ENCODE measurements at regions not wholly inside any gene's neighbourhood (a gene's known extent, or its start where the extent isn't known, plus 50 kb on each side); places are given as distances from the start of the nearest gene placed in this dataset.
"Not testable (repeated sequence)": the region's sequence is repeated elsewhere in the genome, so short reads cannot be mapped to it uniquely, and the experiment has no call there.

GRCh38 chr7:149930374-149931068 is 56.8 kb downstream of the ATP6V0E2 start:
- FAIRE-seq; DNase-seq (ENCODE audit: insufficient read length, low spot score): not testable (repeated sequence)

GRCh38 chr7:149933776-149934175 is 60.0 kb downstream of the ATP6V0E2 start:
- DNase-seq (ENCODE audit: insufficient read length, low spot score); FAIRE-seq: not testable (repeated sequence)

DNA sequence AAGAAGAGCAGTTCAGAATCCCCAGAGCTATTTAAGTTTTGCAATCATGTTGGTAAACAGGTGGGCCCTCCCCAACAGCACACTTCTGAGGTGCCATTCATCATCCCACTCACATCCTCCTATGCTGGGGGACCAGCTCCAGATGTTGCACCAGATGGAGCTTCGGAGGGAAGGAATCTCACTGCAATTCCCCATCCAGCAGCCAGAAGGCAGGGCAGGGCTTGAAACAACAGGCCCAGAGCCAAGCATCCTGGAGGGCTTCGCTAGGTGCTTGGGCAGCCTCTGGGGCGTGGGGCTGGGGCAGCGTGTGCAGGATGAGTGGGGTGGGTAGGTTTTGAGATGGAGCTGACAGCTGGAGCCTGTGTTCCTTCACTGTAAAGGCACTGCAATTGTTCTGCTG is 73.6 kb downstream of the ATP6V0E2 start:
- not testable (repeated sequence) for FAIRE-seq; DNase-seq (ENCODE audit: insufficient read length, low spot score)

GRCh38 chr7:149948444-149948843 is 74.7 kb downstream of the ATP6V0E2 start:
- FAIRE-seq; DNase-seq (ENCODE audit: insufficient read length, low spot score): not testable (repeated sequence)

GRCh38 chr7:149949863-149950577 is 76.3 kb downstream of the ATP6V0E2 start:
- FAIRE-seq; DNase-seq (ENCODE audit: insufficient read length, low spot score): not testable (repeated sequence)

- peak; percentile 71 for FAIRE-seq
- not testable (repeated sequence) for DNase-seq (ENCODE audit: insufficient read length, low spot score)
These were observed 76.8 kb downstream of the ATP6V0E2 start for GRCh38 chr7:149950578-149950924.

DNA sequence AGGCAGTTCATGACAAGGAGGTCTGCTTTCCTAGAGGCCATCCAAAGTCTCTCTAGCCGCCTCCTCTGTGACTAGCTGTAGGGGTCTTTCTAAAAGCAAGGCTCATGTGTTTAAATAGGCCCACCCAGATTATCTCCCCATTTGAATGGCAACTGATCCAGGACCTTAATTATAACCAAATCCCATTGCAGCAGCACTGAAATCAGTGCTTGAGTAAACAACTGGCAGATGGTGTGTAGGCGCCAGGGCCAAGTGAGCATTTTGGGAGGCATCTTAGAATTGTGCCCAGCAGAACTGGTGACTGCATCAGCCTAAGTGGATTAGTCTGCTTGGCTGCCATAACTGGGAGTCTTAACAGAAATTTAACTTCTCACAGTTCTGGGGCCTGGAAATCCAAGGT is 77.8 kb downstream of the ATP6V0E2 start:
- DNase-seq (ENCODE audit: insufficient read length, low spot score), result not testable (repeated sequence)
- FAIRE-seq, result peak; percentile 96

- DNase-seq (ENCODE audit: insufficient read length, low spot score); FAIRE-seq: not testable (repeated sequence)
These were observed 85.1 kb downstream of the ATP6V0E2 start for GRCh38 chr7:149958880-149959279.

DNA sequence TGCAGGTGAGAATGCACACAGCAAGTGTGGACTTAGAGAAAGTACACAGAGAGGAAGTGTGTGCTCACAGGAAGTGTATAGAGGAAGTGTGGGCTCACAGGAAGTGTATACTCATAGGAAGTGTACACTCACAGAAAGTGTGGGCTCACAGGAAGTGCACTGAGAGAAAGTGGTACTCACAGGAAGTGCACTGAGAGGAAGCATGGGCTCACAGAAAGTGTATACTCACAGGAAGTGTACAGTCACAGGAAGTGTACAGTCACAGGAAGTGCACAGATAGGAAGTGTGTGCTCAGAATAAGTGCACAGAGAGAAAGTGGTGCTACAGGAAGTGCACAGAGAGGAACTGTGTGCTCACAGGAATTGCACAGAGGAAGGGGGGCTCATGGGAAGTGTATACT is 87.1 kb downstream of the ATP6V0E2 start:
- not testable (repeated sequence) for FAIRE-seq

DNA sequence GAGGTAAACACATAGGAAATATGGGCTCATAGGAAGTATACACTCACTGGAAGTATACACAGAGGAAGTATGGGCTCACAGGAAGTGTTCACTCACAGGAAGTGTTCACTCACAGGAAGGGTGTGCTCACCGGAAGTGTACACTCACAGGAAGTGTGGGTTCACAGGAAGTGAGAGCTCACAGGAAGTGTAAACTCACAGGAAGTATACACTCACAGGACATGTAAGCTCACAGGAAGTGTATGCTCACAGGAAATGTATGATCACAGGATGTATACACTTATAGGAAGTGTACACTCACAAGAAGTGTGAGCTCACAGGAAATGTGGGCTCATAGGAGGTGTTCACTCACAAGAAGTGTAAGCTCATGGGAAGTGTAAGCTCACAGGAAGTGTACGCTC is 88.1 kb downstream of the ATP6V0E2 start:
- not testable (repeated sequence) for DNase-seq (ENCODE audit: insufficient read length, low spot score); FAIRE-seq

More for the DNA sequence above, 87.1 kb downstream of the ATP6V0E2 start:
- not testable (repeated sequence) for DNase-seq (ENCODE audit: insufficient read length, low spot score)

GRCh38 chr7:149962685-149963319 is 89.0 kb downstream of the ATP6V0E2 start:
- DNase-seq (ENCODE audit: insufficient read length, low spot score); FAIRE-seq: not testable (repeated sequence)

GRCh38 chr7:149963985-149964384 is 90.2 kb downstream of the ATP6V0E2 start:
- FAIRE-seq; DNase-seq (ENCODE audit: insufficient read length, low spot score): not testable (repeated sequence)

GRCh38 chr7:149966444-149966843 is 92.7 kb downstream of the ATP6V0E2 start:
- DNase-seq (ENCODE audit: insufficient read length, low spot score); FAIRE-seq: not testable (repeated sequence)

DNA sequence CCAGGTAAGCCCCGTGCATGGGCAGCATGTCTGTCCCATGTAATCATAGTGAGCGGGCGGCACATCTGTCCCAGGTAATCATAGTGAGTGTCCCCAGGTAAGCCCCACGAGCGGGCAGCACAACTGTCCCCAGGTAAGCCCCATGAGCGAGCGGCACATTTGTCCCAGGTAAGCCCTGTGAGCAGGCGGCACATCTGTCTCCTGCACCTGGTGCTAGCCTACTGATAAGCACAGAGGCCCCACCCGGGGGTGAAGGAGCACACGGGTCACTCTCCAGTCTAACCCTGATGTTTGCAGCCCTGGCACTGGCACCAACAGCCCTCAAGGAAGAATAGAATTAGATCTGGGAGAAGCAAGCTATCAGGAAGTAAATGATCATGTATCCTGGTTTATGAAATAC is 99.2 kb downstream of the ATP6V0E2 start:
- not testable (repeated sequence) for FAIRE-seq; DNase-seq (ENCODE audit: insufficient read length, low spot score)

GRCh38 chr7:149973681-149974080 is 99.9 kb downstream of the ATP6V0E2 start:
- not testable (repeated sequence) for FAIRE-seq

GRCh38 chr7:149975608-149976007 is 101.8 kb downstream of the ATP6V0E2 start:
- not testable (repeated sequence) for FAIRE-seq; DNase-seq (ENCODE audit: insufficient read length, low spot score)

More at GRCh38 chr7:149973681-149974080, 99.9 kb downstream of the ATP6V0E2 start:
- not testable (repeated sequence) for DNase-seq (ENCODE audit: insufficient read length, low spot score)

GRCh38 chr7:149978537-149978936 is 104.8 kb downstream of the ATP6V0E2 start:
- FAIRE-seq; DNase-seq (ENCODE audit: insufficient read length, low spot score): not testable (repeated sequence)

DNA sequence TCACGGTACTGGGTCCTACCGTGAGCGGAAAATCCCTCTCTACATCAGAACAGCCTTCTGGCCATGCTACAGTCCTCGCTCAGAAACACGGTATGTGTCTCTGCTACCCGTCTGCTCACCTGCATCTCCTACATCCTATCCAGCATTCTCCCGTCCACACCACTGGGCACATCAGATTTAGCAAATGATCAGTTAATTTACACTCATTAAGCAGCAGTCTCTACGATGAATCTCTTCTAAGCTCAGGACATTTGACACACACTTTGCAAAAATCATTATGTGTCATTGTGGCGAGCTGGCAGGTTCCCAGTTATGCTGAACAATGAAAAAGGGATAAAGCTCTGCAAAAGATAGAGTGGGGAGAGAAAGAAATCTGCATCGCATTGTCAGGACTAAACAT is 105.2 kb downstream of the ATP6V0E2 start:
- FAIRE-seq; DNase-seq (ENCODE audit: insufficient read length, low spot score): not testable (repeated sequence)

GRCh38 chr7:149982537-149983112 is 108.9 kb downstream of the ATP6V0E2 start:
- DNase-seq (ENCODE audit: insufficient read length, low spot score); FAIRE-seq: not testable (repeated sequence)

DNA sequence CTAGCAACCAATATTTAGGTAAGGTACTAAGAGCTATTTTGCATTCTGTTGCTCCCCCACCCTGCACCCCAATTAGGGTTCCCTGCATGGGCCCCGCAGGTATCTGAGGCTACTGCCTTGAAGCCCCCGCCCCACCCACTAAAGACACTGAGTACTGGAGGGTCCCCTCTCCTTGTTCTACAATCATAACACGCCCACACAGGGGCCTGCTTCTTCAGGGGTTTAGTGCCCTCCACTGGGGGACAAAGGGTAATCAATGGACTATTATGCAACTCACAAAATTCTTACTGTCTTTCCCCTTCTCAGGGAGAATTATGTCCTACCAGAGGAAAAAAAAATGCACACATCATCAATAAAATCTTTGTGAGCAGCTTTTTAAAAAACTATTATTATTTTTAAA is 113.1 kb downstream of the ATP6V0E2 start:
- DNase-seq (ENCODE audit: insufficient read length, low spot score); FAIRE-seq: not testable (repeated sequence)

Data from D721Med (cell line).